ENCODE measurements at regions not wholly inside any gene's neighbourhood (a gene's known extent, or its start where the extent isn't known, plus 50 kb on each side); places are given as distances from the start of the nearest gene placed in this dataset.

DNA sequence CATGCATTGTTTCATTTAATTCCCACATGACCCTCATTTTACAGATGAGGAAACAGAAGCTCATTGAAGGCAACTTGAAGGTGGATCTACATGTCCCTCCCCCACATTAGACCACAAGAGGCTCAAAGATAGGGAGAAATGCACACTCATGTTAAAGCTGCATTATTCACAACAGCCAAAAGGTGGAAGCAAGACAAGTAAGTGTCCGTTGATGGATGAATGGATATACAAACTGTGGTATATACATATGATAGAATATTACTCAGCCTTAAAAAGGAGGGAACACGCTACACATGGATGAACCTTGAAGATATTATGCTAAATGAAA lies 149.7 kb upstream of the JUN start:
- 96% methylated on average over 2 of the region's 2 CpGs; no CpG with 5 or more reads in 1 of the 2 experiments for WGBS, 2 experiments
- Histone ChIP-seq H3K9me3 (ENCODE audit: control insufficient read depth, low read length) (no peaks in the 10 kb centered on the region), H3K4me3 (ENCODE audit: insufficient read depth, low read depth, low read length) (no peak overlapping the region), H3K4me1 (ENCODE audit: control insufficient read depth, insufficient read depth, low read length) (no peaks in the 10 kb centered on the region), H3K27ac (ENCODE audit: insufficient read depth, low read depth, low read length, poor library complexity, severe bottlenecking) (no peak overlapping the region), H3K36me3 (ENCODE audit: control insufficient read depth, insufficient read depth, low read length) (no peaks in the 10 kb centered on the region), H3K27me3 (ENCODE audit: control insufficient read depth, insufficient read depth, low read length, poor library complexity, severe bottlenecking) (no peaks in the 10 kb centered on the region)

DNA sequence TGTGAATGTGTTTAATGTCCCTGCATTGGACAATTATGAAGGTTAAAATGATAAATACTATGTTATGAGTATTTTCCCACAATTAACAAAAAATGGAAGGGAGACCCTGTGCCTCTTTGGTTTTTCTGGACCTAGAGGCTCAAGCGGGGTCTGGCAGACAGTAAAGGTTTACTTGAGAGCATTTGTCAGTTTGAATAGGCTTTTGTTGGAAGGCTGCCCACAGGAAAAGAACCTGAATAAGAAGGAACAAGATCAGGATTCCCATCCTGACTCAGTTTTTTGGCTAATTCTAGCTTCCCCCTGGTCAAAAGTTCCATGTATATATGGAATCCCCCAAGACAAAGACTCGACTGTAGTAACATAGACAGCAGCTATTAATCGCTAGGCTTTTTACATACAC lies 150.9 kb upstream of the JUN start:
- H3K4me3 ChIP-seq (ENCODE audit: insufficient read depth, low read depth, low read length): no peak overlapping the region
- H3K4me1 ChIP-seq (ENCODE audit: control insufficient read depth, insufficient read depth, low read length): no peaks in the 10 kb centered on the region
- no peaks in the 10 kb centered on the region for H3K36me3 ChIP-seq (ENCODE audit: control insufficient read depth, insufficient read depth, low read length)
- H3K27ac ChIP-seq (ENCODE audit: insufficient read depth, low read depth, low read length, poor library complexity, severe bottlenecking): no peak overlapping the region
- no peaks in the 10 kb centered on the region for H3K9me3 ChIP-seq (ENCODE audit: control insufficient read depth, low read length)
- 93 to 95% methylated on average over 3 of the region's 3 CpGs for WGBS, 2 experiments
- H3K27me3 ChIP-seq (ENCODE audit: control insufficient read depth, insufficient read depth, low read length, poor library complexity, severe bottlenecking): no peaks in the 10 kb centered on the region

DNA sequence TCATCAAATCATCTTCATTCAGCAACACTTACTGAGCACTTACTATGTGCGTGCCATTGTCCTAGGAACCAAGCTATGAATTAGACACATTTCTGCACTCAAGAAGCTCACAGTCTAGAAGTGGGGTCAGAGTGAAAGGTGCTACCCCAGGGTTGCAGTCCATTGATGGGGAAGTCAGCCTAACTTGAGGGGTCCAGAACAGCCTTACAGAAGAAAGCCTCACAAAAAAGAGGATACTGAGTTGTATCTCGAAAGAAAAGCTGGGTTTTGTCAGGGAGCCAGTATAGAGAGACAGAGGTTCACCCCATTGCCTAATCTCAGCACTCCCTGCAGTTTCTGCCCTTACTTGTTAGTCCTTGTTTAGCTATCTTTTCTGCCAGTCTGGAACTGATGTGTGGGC lies 153.1 kb upstream of the JUN start:
- H3K9me3 ChIP-seq (ENCODE audit: control insufficient read depth, low read length): no peaks in the 10 kb centered on the region
- H3K27me3 ChIP-seq (ENCODE audit: control insufficient read depth, insufficient read depth, low read length, poor library complexity, severe bottlenecking): no peaks in the 10 kb centered on the region
- H3K4me1 ChIP-seq (ENCODE audit: control insufficient read depth, insufficient read depth, low read length): no peaks in the 10 kb centered on the region
- WGBS, 2 experiments: 91 to 94% methylated on average over 2 of the region's 2 CpGs
- H3K27ac ChIP-seq (ENCODE audit: insufficient read depth, low read depth, low read length, poor library complexity, severe bottlenecking): no peak overlapping the region
- H3K4me3 ChIP-seq (ENCODE audit: insufficient read depth, low read depth, low read length): no peak overlapping the region
- H3K36me3 ChIP-seq (ENCODE audit: control insufficient read depth, insufficient read depth, low read length): no peaks in the 10 kb centered on the region

DNA sequence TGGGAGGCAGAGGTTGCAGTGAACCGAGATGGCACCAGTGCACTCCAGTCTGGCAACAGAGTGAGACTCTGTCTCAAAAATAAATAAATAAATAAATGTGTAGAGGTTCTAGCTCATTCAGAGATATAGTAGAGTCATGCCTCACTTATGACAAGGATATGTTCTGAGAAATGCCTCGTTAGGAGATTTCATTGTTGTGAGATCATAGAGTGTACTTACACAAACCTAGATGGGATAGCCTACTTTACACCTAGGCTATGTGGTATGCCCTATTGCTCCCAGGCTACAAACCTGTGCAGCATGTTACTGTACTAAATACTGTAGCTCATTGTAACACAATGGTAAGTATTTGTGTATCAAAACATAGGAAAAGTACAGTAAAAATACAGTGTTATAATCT lies 155.3 kb upstream of the JUN start:
- Histone ChIP-seq H3K9me3 (ENCODE audit: control insufficient read depth, low read length) (no peaks in the 10 kb centered on the region), H3K4me1 (ENCODE audit: control insufficient read depth, insufficient read depth, low read length) (no peaks in the 10 kb centered on the region), H3K27ac (ENCODE audit: insufficient read depth, low read depth, low read length, poor library complexity, severe bottlenecking) (no peak overlapping the region), H3K27me3 (ENCODE audit: control insufficient read depth, insufficient read depth, low read length, poor library complexity, severe bottlenecking) (no peaks in the 10 kb centered on the region), H3K36me3 (ENCODE audit: control insufficient read depth, insufficient read depth, low read length) (no peaks in the 10 kb centered on the region), H3K4me3 (ENCODE audit: insufficient read depth, low read depth, low read length) (no peak overlapping the region)
- 69 to 71% methylated on average over 2 of the region's 2 CpGs for WGBS, 2 experiments

DNA sequence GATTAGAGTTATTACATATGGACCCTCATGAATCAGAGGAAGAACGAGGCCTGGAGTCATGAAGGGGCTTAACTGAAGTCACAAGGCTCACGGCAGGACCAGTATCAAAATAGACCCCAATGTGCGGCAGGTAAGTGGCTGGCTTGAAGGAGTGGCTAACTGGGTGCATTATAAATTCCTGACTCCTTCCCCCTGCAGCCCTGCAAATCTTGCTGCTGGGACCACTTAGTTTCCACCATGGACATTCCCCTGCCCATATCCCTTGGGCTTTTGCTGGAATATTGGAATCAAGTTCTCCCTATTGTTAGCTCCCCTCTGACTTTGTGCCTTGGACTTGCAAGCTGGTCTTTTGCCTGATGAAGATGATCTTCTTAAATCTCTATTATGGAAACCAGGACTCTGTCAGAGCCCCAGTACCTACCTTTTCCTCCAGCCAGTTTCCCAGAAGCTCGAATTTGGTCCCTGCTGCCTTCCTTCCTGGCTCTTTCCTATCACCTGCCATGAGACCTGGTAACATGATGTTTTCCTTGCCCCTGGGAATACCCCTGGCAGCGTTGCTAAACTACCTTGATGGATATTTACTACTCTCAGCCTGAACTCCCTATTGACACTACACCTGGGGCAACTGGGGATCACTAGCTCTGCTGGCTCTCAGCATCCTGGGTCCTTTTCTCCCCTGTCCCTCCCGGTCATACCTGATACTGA lies 156.0 kb upstream of the JUN start:
- no peak overlapping the region for H3K4me3 ChIP-seq (ENCODE audit: insufficient read depth, low read depth, low read length)
- WGBS, 2 experiments: 85 to 86% methylated on average over 6 of the region's 6 CpGs
- H3K4me1 ChIP-seq (ENCODE audit: control insufficient read depth, insufficient read depth, low read length): no peaks in the 10 kb centered on the region
- H3K36me3 ChIP-seq (ENCODE audit: control insufficient read depth, insufficient read depth, low read length): no peaks in the 10 kb centered on the region
- H3K27ac ChIP-seq (ENCODE audit: insufficient read depth, low read depth, low read length, poor library complexity, severe bottlenecking): no peak overlapping the region
- H3K27me3 ChIP-seq (ENCODE audit: control insufficient read depth, insufficient read depth, low read length, poor library complexity, severe bottlenecking): no peaks in the 10 kb centered on the region
- no peaks in the 10 kb centered on the region for H3K9me3 ChIP-seq (ENCODE audit: control insufficient read depth, low read length)

DNA sequence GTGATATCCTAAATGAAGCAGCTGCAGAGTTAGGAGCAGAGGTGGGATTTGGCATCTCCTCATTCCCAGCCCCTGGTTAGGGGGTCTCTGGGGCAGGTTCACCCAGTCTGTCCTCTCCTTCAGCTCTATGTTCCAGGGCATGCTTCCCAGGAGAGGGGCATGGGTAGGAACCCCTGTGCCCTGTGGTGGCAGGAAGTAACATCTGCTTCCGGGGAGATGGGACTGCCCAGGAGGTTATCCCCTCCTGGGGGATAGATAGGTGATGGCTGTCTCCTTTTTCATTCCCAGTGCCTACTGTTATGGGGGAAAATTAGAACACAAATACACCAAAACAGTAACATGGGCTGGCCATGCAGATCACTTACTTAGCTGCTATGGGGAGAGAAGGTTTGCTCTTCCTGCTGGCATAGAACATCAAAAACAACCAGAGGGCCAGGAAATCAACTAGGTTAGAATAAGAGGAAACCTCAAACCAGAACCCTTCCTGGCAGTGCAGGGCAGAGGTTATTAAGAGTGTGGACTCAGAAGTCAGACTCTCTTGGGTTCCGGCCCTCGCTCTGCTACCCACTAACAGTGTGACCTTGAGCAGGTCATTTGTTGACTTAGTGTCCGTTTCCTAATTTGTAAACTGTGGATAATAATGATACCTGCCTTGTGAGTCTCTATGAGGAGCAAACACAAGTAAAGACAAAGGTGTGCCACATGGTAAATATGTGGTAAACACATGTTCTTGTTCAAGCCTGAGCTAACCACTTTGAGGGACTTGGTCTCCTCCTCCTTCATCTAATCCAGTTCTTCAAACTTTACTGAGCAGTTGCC lies 157.8 kb upstream of the JUN start:
- no peaks in the 10 kb centered on the region for H3K4me1 ChIP-seq (ENCODE audit: control insufficient read depth, insufficient read depth, low read length)
- no peak overlapping the region for H3K27ac ChIP-seq (ENCODE audit: insufficient read depth, low read depth, low read length, poor library complexity, severe bottlenecking)
- H3K27me3 ChIP-seq (ENCODE audit: control insufficient read depth, insufficient read depth, low read length, poor library complexity, severe bottlenecking): no peaks in the 10 kb centered on the region
- no peak overlapping the region for H3K4me3 ChIP-seq (ENCODE audit: insufficient read depth, low read depth, low read length)
- no peaks in the 10 kb centered on the region for H3K36me3 ChIP-seq (ENCODE audit: control insufficient read depth, insufficient read depth, low read length)
- no peaks in the 10 kb centered on the region for H3K9me3 ChIP-seq (ENCODE audit: control insufficient read depth, low read length)
- 84 to 85% methylated on average over 4 of the region's 4 CpGs for WGBS, 2 experiments

DNA sequence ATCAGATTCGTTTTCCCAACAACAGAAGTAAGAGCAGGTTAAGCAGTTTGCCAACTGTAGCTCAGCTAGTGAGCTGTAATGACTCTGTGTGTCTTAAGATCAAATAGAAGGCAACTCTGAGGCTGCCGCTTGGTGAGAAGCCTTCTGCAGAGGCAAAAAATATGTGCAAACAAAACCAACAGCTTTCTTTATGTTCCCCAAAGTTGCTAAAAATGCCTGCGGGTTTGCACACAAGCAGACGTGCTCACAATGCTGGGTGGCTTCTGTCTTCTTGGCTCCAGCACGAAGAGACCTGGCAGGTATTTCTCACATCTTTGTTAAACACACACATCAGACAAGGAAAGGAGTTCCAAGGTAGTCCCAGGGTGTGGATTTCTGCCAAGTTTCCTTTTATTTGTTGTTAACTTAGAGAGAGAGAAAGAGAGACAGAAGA lies 158.9 kb upstream of the JUN start:
- Histone ChIP-seq H3K4me3 (ENCODE audit: insufficient read depth, low read depth, low read length) (no peak overlapping the region), H3K9me3 (ENCODE audit: control insufficient read depth, low read length) (no peaks in the 10 kb centered on the region), H3K27me3 (ENCODE audit: control insufficient read depth, insufficient read depth, low read length, poor library complexity, severe bottlenecking) (no peaks in the 10 kb centered on the region), H3K4me1 (ENCODE audit: control insufficient read depth, insufficient read depth, low read length) (no peaks in the 10 kb centered on the region), H3K36me3 (ENCODE audit: control insufficient read depth, insufficient read depth, low read length) (no peaks in the 10 kb centered on the region), H3K27ac (ENCODE audit: insufficient read depth, low read depth, low read length, poor library complexity, severe bottlenecking) (no peak overlapping the region)
- WGBS, 2 experiments: 90 to 91% methylated on average over 5 of the region's 5 CpGs

DNA sequence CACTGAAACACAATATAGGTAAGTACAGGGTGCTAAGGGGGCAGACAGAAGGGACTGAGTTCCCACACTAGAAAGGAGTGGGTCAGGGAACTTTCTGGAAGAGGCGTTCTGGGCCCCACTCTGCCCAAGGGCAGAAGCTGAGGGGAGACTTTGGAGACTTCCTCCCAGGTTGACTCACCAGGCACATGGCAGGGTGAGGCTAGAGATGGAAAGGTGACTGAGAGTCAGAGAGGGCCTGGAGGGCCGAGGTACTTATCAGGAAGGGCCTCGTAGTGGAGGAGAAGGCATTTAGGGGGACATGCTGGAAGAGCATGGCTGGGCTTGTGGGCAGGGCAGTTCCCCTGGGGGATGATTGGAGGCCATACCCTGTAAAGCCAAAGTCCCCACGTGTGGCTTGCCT lies 159.9 kb upstream of the JUN start:
- Histone ChIP-seq H3K27ac (ENCODE audit: insufficient read depth, low read depth, low read length, poor library complexity, severe bottlenecking) (no peak overlapping the region), H3K36me3 (ENCODE audit: control insufficient read depth, insufficient read depth, low read length) (no peaks in the 10 kb centered on the region), H3K4me1 (ENCODE audit: control insufficient read depth, insufficient read depth, low read length) (no peaks in the 10 kb centered on the region), H3K9me3 (ENCODE audit: control insufficient read depth, low read length) (no peaks in the 10 kb centered on the region), H3K4me3 (ENCODE audit: insufficient read depth, low read depth, low read length) (no peak overlapping the region), H3K27me3 (ENCODE audit: control insufficient read depth, insufficient read depth, low read length, poor library complexity, severe bottlenecking) (no peaks in the 10 kb centered on the region)
- WGBS, 2 experiments: 90% methylated on average over 4 of the region's 4 CpGs

DNA sequence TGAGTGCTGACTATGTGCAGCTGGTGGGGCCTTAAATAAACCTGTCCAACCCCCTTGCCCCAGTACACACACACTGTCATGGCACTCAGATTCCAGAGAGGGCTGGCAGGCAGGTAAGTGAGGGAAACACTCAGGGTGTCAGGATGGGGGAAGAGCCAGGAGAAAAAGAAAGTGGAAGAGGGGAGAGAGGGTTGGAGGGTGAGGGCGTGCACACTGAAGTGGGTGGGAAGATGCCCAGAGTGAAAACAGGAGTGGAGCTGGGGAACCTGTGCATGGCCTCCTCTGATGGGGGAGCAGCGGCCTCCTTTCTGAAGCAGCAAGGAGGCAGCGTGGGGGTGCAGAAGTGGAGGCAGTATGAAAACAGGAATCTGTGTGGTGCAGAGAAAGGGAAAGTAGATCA lies 160.6 kb upstream of the JUN start:
- no peaks in the 10 kb centered on the region for H3K4me1 ChIP-seq (ENCODE audit: control insufficient read depth, insufficient read depth, low read length)
- 94 to 97% methylated on average over 3 of the region's 3 CpGs for WGBS, 2 experiments
- no peak overlapping the region for H3K4me3 ChIP-seq (ENCODE audit: insufficient read depth, low read depth, low read length)
- H3K36me3 ChIP-seq (ENCODE audit: control insufficient read depth, insufficient read depth, low read length): no peaks in the 10 kb centered on the region
- no peaks in the 10 kb centered on the region for H3K9me3 ChIP-seq (ENCODE audit: control insufficient read depth, low read length)
- no peaks in the 10 kb centered on the region for H3K27me3 ChIP-seq (ENCODE audit: control insufficient read depth, insufficient read depth, low read length, poor library complexity, severe bottlenecking)
- H3K27ac ChIP-seq (ENCODE audit: insufficient read depth, low read depth, low read length, poor library complexity, severe bottlenecking): no peak overlapping the region

DNA sequence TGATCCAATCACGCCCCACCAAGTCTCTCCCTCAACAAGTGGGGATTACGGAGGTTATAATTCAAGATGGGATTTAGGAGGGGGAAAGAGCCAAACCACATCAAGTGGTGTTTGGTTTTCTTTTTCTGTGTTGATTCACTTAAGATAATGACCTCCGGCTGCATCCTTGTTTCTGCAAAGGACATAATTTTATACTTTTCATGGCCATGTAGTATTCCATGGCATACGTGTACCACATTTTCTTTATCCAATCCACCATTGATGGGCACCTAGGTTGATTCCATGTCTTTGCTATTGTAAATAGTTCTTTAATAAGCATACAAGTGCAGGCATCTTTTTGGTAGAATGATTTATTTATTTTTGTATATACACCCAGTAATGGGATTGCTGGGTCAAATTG lies 162.5 kb upstream of the JUN start:
- 85 to 92% methylated on average over 3 to 4 of the region's 4 CpGs for WGBS, 2 experiments

More for the DNA sequence above, 162.5 kb upstream of the JUN start:
- H3K4me1 ChIP-seq (ENCODE audit: control insufficient read depth, insufficient read depth, low read length): no peaks in the 10 kb centered on the region
- no peaks in the 10 kb centered on the region for H3K36me3 ChIP-seq (ENCODE audit: control insufficient read depth, insufficient read depth, low read length)
- no peak overlapping the region for H3K4me3 ChIP-seq (ENCODE audit: insufficient read depth, low read depth, low read length)
- no peaks in the 10 kb centered on the region for H3K9me3 ChIP-seq (ENCODE audit: control insufficient read depth, low read length)
- no peaks in the 10 kb centered on the region for H3K27me3 ChIP-seq (ENCODE audit: control insufficient read depth, insufficient read depth, low read length, poor library complexity, severe bottlenecking)
- H3K27ac ChIP-seq (ENCODE audit: insufficient read depth, low read depth, low read length, poor library complexity, severe bottlenecking): no peak overlapping the region

All from ectodermal cell (in vitro differentiated cells).